GM21619 (cell line): ENCODE measurements at regions not wholly inside any gene's neighbourhood (a gene's known extent, or its start where the extent isn't known, plus 50 kb on each side); places are given as distances from the start of the nearest gene placed in this dataset.

Experiments
- ATAC-seq: cut with Tn5 transposase; IDR thresholded peaks from one replicate; pipeline ENCODE4 v1.9.1; 2021; ENCODE audit not compliant: unreplicated experiment

GRCh38 chr6:93970684-93971083, 551.3 kb upstream of the EPHA7 start:
- ATAC-seq, result no peak

- no peak for ATAC-seq
These were observed 548.8 kb upstream of the EPHA7 start for GRCh38 chr6:93968126-93968525.

GRCh38 chr6:93964926-93965325, 545.6 kb upstream of the EPHA7 start:
- ATAC-seq, result no peak

- no peak for ATAC-seq
These were observed 545.0 kb upstream of the EPHA7 start for GRCh38 chr6:93964321-93964720.

GRCh38 chr6:93962566-93962965, 543.2 kb upstream of the EPHA7 start:
- no peak for ATAC-seq

GRCh38 chr6:93954584-93954983, 535.2 kb upstream of the EPHA7 start:
- no peak for ATAC-seq

- ATAC-seq, result no peak
These were observed 524.3 kb upstream of the EPHA7 start for GRCh38 chr6:93943661-93944060.

GRCh38 chr6:93940381-93940780, 521.0 kb upstream of the EPHA7 start:
- ATAC-seq, result no peak

GRCh38 chr6:93932175-93932574, 512.8 kb upstream of the EPHA7 start:
- ATAC-seq, result no peak

- no peak for ATAC-seq
These were observed 508.4 kb upstream of the EPHA7 start for GRCh38 chr6:93927731-93928130.

GRCh38 chr6:93919365-93919764, 500.0 kb upstream of the EPHA7 start:
- ATAC-seq, result no peak

- no peak for ATAC-seq
These were observed 498.9 kb upstream of the EPHA7 start for GRCh38 chr6:93918258-93918657.

- no peak for ATAC-seq
These were observed 497.9 kb upstream of the EPHA7 start for GRCh38 chr6:93917216-93917615.

- ATAC-seq, result no peak
These were observed 497.4 kb upstream of the EPHA7 start for GRCh38 chr6:93916716-93917115.

- ATAC-seq, result no peak
These were observed 496.6 kb upstream of the EPHA7 start for GRCh38 chr6:93915961-93916360.

GRCh38 chr6:93902517-93902916, 483.2 kb upstream of the EPHA7 start:
- ATAC-seq, result no peak

GRCh38 chr6:93900142-93900541, 480.8 kb upstream of the EPHA7 start:
- no peak for ATAC-seq

- ATAC-seq, result no peak
These were observed 476.7 kb upstream of the EPHA7 start for GRCh38 chr6:93896081-93896480.

GRCh38 chr6:93894521-93894920, 475.2 kb upstream of the EPHA7 start:
- ATAC-seq, result no peak

GRCh38 chr6:93889713-93890112, 470.4 kb upstream of the EPHA7 start:
- ATAC-seq, result no peak

- ATAC-seq, result no peak
These were observed 467.1 kb upstream of the EPHA7 start for GRCh38 chr6:93886416-93886815.

GRCh38 chr6:93859971-93860370, 440.6 kb upstream of the EPHA7 start:
- ATAC-seq, result no peak

GRCh38 chr6:93858213-93858612, 438.9 kb upstream of the EPHA7 start:
- ATAC-seq, result no peak

GRCh38 chr6:93849857-93850256, 430.5 kb upstream of the EPHA7 start:
- ATAC-seq, result no peak
